ENCODE measurements at regions not wholly inside any gene's neighbourhood (a gene's known extent, or its start where the extent isn't known, plus 50 kb on each side); places are given as distances from the start of the nearest gene placed in this dataset.

- TF ChIP-seq CTCF (IDR thresholded peaks at IDR 0.05) (no peak), POLR2A (IDR thresholded peaks at IDR 0.05) (no peak)
Measured at GRCh38 chr1:82220754-82221153, 420.0 kb downstream of the ADGRL2 start.
